Ovary (tissue), 3 donors: ENCODE measurements at regions not wholly inside any gene's neighbourhood (a gene's known extent, or its start where the extent isn't known, plus 50 kb on each side); places are given as distances from the start of the nearest gene placed in this dataset.

Experiments
- EP300 ChIP-seq: sonication (generic); formaldehyde crosslinking; IDR thresholded peaks from one replicate; pipeline ENCODE4 v1.6.1; 2017; ENCODE audit warnings: antibody characterized with exemption
- POLR2A ChIP-seq: fragments of 450-650 bp; IDR thresholded peaks from one replicate; pipeline ENCODE4 v1.6.1; 2017; ENCODE audit warnings: antibody characterized with exemption, mild to moderate bottlenecking, moderate library complexity
- TF ChIP-seq, protein P1 (sequence below), 3 donors: fragments of 450-650 bp in 2 of 3; fragments of 200-600 bp in 1 of 3; IDR thresholded peaks; one replicate each; pipeline versions ENCODE4 v1.5.1 to v1.8.0; 2016 to 2022; ENCODE audit warnings: antibody characterized with exemption in 3 of 3, mild to moderate bottlenecking in 1 of 3
- donor health status: DM: no; HTN: no; CAD: no.

DNA sequence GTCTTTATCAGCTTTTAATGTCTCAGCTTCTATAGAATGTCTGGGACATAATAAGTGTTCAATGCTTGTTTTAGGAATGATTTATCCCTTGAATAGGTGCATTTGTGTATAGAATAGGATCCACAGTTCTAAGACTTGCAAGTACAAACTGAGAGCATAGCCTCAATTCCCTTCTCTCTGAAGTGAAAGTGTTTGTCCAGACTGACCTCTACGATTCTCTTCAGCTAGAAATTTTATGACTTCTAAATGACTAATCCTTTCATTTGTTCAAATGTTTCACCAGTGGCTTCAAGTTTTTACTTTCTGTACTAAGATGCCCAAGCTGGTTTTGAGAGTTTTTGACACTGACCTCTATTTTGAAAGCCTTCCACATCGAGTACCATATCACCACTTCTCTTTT lies 608.2 kb upstream of the ADGRL4 start:
- TF ChIP-seq, protein P1, sequence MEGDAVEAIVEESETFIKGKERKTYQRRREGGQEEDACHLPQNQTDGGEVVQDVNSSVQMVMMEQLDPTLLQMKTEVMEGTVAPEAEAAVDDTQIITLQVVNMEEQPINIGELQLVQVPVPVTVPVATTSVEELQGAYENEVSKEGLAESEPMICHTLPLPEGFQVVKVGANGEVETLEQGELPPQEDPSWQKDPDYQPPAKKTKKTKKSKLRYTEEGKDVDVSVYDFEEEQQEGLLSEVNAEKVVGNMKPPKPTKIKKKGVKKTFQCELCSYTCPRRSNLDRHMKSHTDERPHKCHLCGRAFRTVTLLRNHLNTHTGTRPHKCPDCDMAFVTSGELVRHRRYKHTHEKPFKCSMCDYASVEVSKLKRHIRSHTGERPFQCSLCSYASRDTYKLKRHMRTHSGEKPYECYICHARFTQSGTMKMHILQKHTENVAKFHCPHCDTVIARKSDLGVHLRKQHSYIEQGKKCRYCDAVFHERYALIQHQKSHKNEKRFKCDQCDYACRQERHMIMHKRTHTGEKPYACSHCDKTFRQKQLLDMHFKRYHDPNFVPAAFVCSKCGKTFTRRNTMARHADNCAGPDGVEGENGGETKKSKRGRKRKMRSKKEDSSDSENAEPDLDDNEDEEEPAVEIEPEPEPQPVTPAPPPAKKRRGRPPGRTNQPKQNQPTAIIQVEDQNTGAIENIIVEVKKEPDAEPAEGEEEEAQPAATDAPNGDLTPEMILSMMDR (IDR thresholded peaks at IDR 0.05), result no peak
- no peak for TF ChIP-seq POLR2A
- no peak for TF ChIP-seq EP300
